SK-N-MC (cell line): ENCODE measurements at regions not wholly inside any gene's neighbourhood (a gene's known extent, or its start where the extent isn't known, plus 50 kb on each side); places are given as distances from the start of the nearest gene placed in this dataset.

ENCODE experiments used
- DNase-seq: peaks from one replicate; pipeline ENCODE4 v3.0.0-alpha.2; 2011; ENCODE audit warnings: low read depth, low spot score
- H3K27ac ChIP-seq: fragments of 200-600 bp; sonication (generic); 2 replicates; pipeline ENCODE4 v1.5.1; 2016; ENCODE audit warnings: mixed run types
- H3K36me3 ChIP-seq: fragments of 200-600 bp; sonication (generic); 2 replicates; pipeline ENCODE4 v1.6.1; 2017; ENCODE audit warnings: antibody characterized with exemption, low read length, mixed read lengths; ENCODE audit not compliant: insufficient read depth
- H3K4me3 ChIP-seq: fragments of 200-600 bp; sonication (generic); 2 replicates; pipeline ENCODE4 v1.5.1; 2016
- H3K9ac ChIP-seq: fragments of 200-600 bp; sonication (generic); 2 replicates; pipeline ENCODE4 v1.8.0; 2017; ENCODE audit warnings: mixed run types, mixed read lengths; ENCODE audit not compliant: insufficient read length
- H3K9me3 ChIP-seq: fragments of 200-600 bp; sonication (generic); 2 replicates; pipeline ENCODE4 v1.6.1; 2017; ENCODE audit warnings: low read depth, mild to moderate bottlenecking, antibody characterized with exemption, low read length, moderate library complexity, mixed read lengths
- EZH2 ChIP-seq: fragments of 200-600 bp; sonication (generic); IDR thresholded peaks from one replicate; pipeline ENCODE4 v1.6.1; 2017; ENCODE audit warnings: antibody characterized with exemption
- FOXP2 ChIP-seq: optimal IDR thresholded peaks from 2 replicates; pipeline ENCODE3; 2011; ENCODE audit warnings: mild to moderate bottlenecking, moderate library complexity; ENCODE audit not compliant: insufficient read depth; ENCODE audit errors: extremely low read length, control extremely low read depth
- POLR2AphosphoS5 ChIP-seq: IDR thresholded peaks from 2 replicates; pipeline ENCODE4 v1.6.1; 2012; ENCODE audit warnings: mild to moderate bottlenecking, low read depth, low read length, borderline replicate concordance

GRCh38 chr6:54017877-54018276 lies 93.4 kb upstream of the MLIP start:
- TF ChIP-seq FOXP2 (no peak), EZH2 (no peak), POLR2AphosphoS5 (no peak)
- Histone ChIP-seq H3K9me3 (no peaks in the 10 kb centered on the region), H3K27ac (no peak overlapping the region), H3K9ac (no peak overlapping the region), H3K4me3 (no peak overlapping the region), H3K36me3 (no peaks in the 10 kb centered on the region)
- no peak for DNase-seq

- Histone ChIP-seq H3K9me3 (no peaks in the 10 kb centered on the region), H3K9ac (no peak overlapping the region)
- TF ChIP-seq POLR2AphosphoS5 (no peak), FOXP2 (no peak), EZH2 (no peak)
Observed at GRCh38 chr6:54018722-54019121, 92.5 kb upstream of the MLIP start.

GRCh38 chr6:54019860-54020259 lies 91.4 kb upstream of the MLIP start:
- no peaks in the 10 kb centered on the region for H3K36me3 ChIP-seq
- H3K9ac ChIP-seq = no peak overlapping the region

More at GRCh38 chr6:54018722-54019121, 92.5 kb upstream of the MLIP start:
- Histone ChIP-seq H3K36me3 (no peaks in the 10 kb centered on the region), H3K27ac (no peak overlapping the region), H3K4me3 (no peak overlapping the region)
- DNase-seq = no peak

GRCh38 chr6:54020334-54020733 lies 90.9 kb upstream of the MLIP start:
- Histone ChIP-seq H3K27ac (no peak overlapping the region), H3K4me3 (no peak overlapping the region), H3K36me3 (no peaks in the 10 kb centered on the region), H3K9ac (no peak overlapping the region), H3K9me3 (no peaks in the 10 kb centered on the region)
- no peak for TF ChIP-seq FOXP2
- no peak for TF ChIP-seq POLR2AphosphoS5
- TF ChIP-seq EZH2 = no peak
- no peak for DNase-seq

More at GRCh38 chr6:54019860-54020259, 91.4 kb upstream of the MLIP start:
- H3K4me3 ChIP-seq = no peak overlapping the region
- no peak for DNase-seq
- TF ChIP-seq POLR2AphosphoS5 (no peak), FOXP2 (no peak), EZH2 (no peak)
- H3K9me3 ChIP-seq = no peaks in the 10 kb centered on the region
- H3K27ac ChIP-seq = no peak overlapping the region

GRCh38 chr6:54026652-54027400 lies 84.4 kb upstream of the MLIP start:
- Histone ChIP-seq H3K4me3 (no peak overlapping the region), H3K36me3 (no peaks in the 10 kb centered on the region), H3K27ac (no peak overlapping the region), H3K9ac (no peak overlapping the region), H3K9me3 (no peaks in the 10 kb centered on the region)
- no peak for DNase-seq
- TF ChIP-seq EZH2 (no peak), POLR2AphosphoS5 (no peak), FOXP2 (no peak)

GRCh38 chr6:54028170-54028569 lies 83.1 kb upstream of the MLIP start:
- no peak for DNase-seq
- Histone ChIP-seq H3K9me3 (no peaks in the 10 kb centered on the region), H3K27ac (no peak overlapping the region), H3K9ac (no peak overlapping the region), H3K4me3 (no peak overlapping the region), H3K36me3 (no peaks in the 10 kb centered on the region)
- TF ChIP-seq FOXP2 (no peak), EZH2 (no peak), POLR2AphosphoS5 (no peak)

GRCh38 chr6:54029187-54029586 lies 82.1 kb upstream of the MLIP start:
- H3K27ac ChIP-seq = no peak overlapping the region
- no peaks in the 10 kb centered on the region for H3K36me3 ChIP-seq
- no peaks in the 10 kb centered on the region for H3K9me3 ChIP-seq
- no peak for DNase-seq
- TF ChIP-seq EZH2 (no peak), POLR2AphosphoS5 (no peak), FOXP2 (no peak)
- H3K9ac ChIP-seq = no peak overlapping the region
- H3K4me3 ChIP-seq = no peak overlapping the region

- Histone ChIP-seq H3K36me3 (no peaks in the 10 kb centered on the region), H3K9ac (no peak overlapping the region), H3K9me3 (no peaks in the 10 kb centered on the region), H3K4me3 (no peak overlapping the region), H3K27ac (no peak overlapping the region)
- TF ChIP-seq FOXP2 = no peak
- no peak for TF ChIP-seq POLR2AphosphoS5
- no peak for TF ChIP-seq EZH2
- no peak for DNase-seq
Observed at GRCh38 chr6:54031169-54031568, 80.1 kb upstream of the MLIP start.

- H3K27ac ChIP-seq = no peak overlapping the region
- no peak for DNase-seq
- no peak overlapping the region for H3K4me3 ChIP-seq
- H3K9ac ChIP-seq = no peak overlapping the region
- no peaks in the 10 kb centered on the region for H3K9me3 ChIP-seq
- TF ChIP-seq FOXP2 (no peak), POLR2AphosphoS5 (no peak), EZH2 (no peak)
- H3K36me3 ChIP-seq = no peaks in the 10 kb centered on the region
Observed at GRCh38 chr6:54037277-54037779, 73.9 kb upstream of the MLIP start.
